CD1c-positive myeloid dendritic cell (primary cell): ENCODE measurements at regions not wholly inside any gene's neighbourhood (a gene's known extent, or its start where the extent isn't known, plus 50 kb on each side); places are given as distances from the start of the nearest gene placed in this dataset.

Experiments
- DNase-seq: peaks from one replicate; pipeline ENCODE4 v3.0.0-alpha.2; 2016; ENCODE audit errors: extremely low spot score

DNA sequence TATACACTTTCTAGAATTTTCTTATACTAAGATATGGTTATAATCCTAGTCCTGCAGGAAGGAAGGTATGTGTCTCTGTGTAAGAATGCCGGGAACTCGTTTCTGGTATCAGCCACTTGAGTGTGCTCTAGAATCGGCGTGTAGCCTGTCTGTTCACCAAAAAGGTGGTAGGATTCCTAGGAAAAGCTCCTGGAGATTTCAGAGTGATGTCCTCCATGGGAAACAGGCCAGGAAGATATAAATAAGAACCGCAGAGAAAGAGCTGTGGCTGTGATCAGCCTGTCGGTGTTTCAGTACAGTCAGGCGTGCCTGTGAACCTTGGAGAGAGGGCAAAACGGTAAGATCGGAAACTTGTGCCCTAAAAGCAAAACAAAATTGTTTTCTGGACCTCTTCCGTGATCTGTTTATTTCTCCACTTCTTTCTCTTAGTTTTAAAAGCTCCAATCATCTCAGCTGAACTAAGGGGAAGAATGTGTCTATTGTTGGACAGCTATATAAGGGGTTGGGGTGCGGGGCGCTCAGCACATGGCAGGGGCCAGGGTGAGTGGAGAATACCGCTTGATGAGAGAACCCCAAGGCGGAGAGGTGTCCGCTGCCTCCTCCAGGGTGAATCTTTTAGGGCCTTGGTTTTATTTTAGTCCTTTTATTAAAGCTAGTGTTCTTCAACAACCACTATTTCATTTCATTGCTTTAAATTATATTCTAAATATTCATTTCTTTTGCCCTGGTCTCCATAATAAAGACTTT is 303.8 kb upstream of the TENM3 start:
- DNase-seq: no peak

DNA sequence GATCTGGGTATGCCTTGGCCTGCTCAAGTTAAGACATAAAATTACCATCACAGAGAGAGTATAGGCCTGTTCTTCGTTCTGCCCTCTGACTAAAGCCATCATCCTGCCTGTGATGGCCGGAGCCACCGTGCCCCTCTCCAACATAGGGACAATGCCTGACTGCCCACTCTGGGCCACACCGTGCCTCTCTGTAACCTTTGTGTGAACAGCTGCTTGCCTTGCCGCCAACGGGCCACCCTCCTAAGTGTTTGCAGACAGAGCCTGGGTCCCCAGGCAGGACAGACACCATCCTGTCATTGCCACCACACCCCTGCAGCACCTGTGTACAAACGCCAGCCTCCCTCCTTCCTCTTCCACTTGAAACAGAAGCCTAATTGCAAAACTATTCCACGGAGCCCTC is 298.7 kb upstream of the TENM3 start:
- no peak for DNase-seq

DNA sequence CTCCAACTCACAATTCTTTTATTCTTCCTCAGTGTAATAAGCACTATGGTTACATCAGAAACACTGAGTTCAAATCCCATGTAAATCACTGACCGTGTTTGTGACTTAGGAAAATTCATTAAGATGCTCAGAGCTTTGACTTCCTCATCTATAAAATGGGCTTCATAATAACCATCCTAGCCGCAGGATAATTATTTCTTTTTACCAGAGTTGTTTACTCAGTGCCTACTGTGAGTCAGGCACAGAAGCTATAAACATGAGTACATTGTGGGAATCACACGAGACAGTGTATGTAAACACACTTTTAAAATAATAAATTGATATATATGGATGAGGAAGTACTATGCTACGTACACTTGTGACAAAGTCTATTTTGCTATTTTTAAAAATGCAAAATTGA is 296.3 kb upstream of the TENM3 start:
- DNase-seq: no peak

DNA sequence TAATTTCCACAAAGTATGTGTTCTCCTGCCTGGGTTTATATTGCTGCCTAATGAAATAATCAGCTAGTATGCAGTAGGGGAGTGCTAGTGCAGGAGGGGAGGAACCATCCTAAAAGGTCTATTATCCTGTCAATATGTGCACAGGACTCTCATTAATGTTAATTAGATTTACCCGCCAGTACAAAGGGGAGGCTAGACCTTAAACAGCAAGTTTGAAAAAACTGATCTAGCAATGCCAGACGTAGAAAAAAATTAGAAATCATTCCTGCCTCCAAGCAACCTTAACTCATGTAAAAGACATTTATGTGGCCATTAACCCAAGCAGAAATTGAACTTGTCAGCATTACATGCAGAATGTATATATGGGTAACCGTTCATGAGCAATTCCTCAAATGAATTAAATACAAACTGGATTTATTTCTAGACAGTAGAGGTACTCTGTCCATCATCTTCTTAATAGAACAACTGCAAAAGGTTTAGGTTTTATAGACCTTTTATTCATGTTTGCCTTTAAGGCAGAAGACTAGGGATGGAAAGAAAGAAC is 294.3 kb upstream of the TENM3 start:
- DNase-seq: no peak

DNA sequence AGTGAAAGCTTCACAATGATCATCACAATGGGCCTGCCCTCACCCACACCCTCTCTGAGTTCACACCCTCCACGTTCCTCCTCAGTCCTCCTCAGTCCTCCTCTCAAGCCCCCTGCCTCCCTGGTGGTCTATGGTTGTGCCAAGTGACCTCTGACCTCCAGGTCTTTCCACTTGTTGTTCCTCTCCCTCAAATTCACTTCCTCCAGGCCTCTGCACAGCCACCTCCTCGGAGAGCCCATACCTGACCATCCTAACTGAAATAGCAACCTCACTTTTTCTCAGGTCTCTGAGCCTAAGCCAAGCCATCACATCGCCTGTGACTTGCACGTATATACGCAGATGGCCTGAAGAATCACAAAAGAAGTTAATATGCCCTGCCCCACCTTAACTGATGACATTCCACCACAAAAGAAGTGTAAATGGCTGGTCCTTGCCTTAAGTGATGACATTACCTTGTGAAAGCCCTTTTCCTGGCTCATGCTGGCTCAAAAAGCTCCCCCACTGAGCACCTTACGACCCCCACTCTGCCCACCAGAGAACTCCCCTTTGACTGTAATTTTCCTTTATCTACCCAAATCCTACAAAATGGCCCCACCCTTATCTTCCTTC is 293.4 kb upstream of the TENM3 start:
- no peak for DNase-seq

DNA sequence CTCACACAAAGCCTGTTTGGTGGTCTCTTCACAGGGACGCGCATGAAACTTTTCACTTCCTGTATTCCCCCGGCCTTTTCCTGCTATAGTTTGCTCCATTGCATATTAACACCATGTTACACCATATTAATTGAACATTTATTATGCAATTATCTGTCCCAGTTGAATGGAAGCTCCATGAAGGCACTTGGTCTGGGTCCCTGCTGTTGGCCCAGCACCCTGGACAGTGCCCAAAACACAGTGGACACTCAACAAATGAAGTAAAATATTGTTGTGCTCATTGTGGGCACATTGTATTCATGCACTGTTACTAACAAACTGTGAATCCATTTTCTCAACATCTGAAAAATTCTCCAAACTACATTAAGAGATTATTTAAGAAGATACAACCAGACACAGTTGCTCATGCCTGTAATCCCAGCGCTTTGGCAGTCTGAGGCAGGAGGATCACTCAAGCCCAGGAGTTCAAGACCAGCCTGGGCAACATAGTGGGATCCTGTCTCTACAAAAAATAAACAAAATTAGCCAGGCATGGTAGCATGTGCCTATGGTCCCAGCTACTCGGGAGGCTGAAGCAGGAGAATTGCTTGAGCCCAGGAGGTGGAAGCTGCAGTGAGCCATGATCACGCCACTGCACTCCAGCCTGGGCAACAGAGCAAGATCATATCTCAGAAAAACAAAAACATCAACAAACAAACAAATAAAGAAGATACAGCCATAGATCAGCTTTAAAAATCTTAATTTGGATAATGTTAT is 292.7 kb upstream of the TENM3 start:
- no peak for DNase-seq

DNA sequence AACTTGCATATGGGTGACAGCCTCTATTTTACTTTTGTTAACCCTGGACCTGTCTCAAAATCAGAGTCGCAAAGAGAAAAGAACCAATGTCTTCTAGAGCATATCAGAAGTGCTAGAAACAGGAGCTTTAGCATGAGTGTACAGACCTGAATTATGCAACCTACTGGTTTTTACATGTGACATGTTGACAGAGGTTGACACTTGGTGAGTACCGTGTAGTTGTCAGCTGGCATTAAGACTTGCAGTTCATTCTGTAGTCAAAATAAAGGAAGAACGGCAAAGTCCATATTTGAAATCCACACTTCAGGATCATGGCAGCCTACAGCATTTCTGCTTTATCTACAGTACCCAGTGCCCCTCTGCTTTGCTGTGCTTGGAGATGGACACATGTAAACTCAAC is 291.9 kb upstream of the TENM3 start:
- DNase-seq: no peak

DNA sequence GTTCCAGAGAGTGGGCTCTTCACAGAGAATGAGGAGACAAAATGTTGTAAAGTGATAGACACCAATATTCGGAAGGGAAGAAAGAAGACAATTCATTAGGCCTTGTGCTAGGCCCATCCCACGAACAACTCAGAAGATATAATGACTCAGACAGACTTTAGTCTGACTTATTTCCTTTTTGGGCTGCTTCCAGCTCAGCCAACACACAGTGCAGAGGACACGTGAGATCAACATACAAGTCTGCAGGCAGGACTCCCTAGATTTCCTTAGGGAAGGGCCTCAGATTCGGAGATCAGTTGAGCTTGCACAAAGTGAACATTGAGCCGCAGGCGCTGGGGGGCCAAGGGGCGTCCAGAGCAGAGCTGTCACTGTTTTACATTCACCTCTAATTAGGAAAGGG is 290.7 kb upstream of the TENM3 start:
- DNase-seq: no peak

DNA sequence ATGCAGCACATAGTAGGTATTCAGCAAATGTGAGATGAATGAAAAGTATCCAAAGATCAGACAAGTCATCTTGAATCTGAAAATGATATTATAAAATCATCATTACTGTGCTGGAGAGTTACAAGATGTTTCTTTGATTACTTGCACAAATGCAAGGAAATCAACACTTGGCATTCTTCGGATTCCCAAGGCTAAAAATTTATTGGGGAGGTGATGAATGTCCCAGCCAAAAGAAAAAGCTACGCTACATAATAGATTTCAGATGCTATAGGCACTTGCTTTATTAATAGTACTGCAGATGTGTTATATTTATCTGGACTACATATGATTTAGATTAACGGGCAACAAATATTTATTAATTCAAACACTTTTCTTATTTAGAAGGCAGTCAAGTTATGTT is 286.7 kb upstream of the TENM3 start:
- no peak for DNase-seq

DNA sequence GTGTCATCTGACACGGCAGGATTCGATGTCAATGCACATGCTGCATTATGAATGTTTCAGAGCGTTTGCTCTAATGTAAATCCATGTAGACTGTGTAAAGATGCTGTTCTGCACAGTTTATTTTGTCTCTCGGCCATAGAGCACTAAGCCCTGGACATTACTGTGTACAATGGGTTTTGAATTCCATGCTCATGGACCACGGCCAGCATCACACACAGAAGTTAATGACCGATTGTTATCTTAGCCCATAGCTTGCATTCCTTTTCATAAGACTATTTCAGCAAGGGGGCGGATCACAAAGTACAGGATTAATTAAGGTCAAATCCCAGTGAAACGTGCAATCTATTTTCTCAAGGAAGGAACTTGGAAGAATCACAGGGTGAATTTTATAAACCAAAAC is 286.1 kb upstream of the TENM3 start:
- no peak for DNase-seq

DNA sequence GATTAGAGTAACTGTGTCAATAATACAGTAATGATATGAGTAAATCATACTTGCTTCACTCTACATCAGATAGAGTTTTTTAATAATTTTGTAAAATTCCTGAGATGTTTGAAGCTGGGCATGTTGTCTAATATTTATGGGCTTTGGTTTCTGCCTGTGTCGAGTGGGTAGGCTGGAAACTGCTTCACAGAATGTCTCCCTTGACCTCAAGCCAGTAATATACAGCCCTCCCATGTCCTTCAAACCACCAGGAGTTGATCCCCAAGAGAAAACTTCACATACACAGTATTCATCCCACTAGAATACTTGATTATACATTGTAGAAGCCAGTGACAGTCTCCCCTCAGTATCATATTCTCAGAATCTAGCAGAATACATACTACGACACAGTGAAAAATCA is 284.8 kb upstream of the TENM3 start:
- no peak for DNase-seq

DNA sequence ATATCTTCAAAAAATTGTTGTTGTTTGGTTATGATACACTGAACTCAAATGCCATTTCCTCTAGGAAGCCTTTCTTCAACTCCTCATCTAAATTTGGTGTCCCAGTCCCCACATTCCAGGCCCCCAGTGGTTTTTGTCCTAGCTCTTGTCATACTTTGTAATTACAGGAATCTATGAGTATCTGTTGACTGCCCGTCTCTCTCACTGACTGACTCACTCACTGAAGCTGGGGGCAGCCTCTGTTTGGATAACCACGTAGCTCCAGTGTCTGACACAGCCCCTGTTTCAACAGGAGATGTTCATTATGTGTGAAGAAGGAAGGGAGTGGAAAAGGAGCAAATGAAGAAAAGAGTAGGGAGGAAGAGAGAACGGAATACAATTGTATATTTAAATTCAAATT is 284.1 kb upstream of the TENM3 start:
- DNase-seq: no peak

DNA sequence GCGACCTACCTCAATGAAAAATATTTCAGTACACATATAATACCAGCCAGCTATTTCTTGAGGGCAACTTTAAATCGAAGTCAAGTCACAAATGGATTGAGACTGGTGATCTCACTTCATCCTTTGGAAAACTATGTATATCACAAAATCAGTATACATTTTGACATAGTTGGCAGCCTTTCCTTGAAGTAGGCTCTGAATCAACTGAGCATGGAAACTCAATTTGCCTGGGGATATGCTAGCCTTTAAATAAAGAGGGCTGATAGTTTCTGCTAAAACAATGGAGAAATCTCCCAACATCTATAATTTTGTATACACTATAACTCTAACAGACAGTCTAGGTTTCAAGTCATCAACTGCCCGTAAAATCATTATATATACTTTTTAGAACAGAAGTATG is 282.8 kb upstream of the TENM3 start:
- DNase-seq: no peak

DNA sequence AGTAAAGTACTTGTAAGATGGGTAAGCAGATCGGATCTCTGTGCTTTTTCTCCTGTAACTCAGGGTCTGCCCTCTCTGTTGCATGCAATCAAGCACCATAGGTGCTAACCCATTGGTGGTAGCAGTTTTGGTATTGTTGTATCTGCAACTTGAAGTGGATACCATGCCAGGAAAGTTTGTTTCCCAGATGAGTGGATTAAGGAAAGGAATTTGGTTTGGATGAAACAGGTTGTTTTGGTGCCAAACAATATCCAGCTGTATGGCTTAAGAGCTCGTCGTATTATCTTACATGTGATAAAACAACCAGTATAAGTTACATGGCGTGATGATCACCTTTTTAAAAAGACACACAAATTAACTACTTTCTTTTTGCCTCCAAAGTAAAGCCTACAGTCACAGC is 280.9 kb upstream of the TENM3 start:
- DNase-seq: no peak

DNA sequence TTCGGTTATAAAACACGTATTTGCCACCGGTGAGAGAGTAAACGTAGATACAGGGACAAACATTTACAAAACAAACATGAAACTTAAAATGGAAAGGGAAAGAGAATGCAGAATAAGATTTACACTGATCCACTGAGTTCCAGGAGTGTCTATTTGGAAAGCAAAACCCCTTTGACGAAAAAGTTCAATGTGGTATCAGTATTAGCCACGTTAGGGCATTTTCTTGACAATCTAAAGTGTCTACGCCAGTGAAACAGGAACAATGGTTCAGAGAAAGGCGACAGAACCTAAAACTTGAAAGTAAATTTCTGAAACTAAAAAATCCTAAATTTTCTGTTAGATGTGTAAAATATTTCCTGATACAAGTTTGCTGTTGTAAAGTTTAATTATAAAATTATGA is 278.5 kb upstream of the TENM3 start:
- no peak for DNase-seq

DNA sequence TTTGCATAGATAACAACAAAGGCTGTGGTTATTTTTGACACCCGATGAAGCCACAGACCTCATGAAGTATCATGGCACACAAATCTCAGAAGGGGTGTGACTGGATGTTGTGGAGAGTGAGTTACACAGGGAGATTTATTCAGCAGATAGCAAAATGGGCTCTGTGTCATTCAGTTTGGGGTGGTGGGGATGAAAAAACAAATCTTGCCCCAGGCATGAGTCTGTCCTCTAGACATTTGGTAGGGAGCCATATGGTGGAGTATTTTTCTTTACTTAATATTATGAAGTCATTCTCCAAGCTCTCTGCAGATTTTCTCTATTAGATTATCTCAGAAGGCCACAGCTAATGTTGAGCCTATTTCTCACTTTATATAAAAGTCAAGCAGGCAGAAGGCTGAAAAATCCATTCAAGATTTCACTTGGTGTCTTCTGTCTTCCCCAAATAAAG is 277.1 kb upstream of the TENM3 start:
- DNase-seq: no peak

DNA sequence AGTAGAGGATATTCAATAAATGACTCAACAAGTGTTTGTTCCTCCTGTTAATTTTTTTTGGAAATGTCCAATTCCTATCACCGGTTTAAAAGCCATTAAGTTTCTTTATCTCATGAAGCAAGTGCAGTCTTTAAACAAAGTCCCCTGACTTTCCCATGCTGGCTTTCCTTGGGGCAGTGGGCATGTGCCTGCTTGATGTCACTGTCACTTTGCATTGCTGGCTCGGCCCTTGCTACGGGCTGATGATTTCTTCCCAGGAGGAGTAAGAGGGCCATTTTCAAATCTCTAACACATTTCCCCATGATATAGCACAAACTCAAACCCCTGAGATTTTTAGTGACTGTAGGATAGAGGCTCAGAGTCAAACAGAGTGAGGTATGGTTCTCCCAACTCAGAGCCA is 275.8 kb upstream of the TENM3 start:
- DNase-seq: no peak

DNA sequence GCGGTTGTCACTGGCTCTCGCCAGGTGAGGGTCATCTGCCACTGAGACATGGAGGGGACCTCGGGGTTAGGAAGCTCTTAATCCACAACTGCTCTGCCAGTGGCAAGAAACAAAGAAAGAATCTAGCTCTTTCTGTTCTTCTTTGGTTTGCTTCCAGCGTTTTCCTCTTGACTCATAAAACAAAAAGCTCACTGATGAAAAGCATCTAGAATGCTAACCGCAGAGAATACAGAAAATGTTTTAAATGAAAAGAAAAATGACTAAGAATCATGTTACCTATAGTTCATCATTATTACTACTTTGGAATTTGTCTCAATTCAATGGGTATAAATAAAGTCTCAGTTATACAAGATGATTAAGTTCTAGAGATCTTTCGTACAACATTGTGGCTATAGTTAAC is 274.8 kb upstream of the TENM3 start:
- no peak for DNase-seq

DNA sequence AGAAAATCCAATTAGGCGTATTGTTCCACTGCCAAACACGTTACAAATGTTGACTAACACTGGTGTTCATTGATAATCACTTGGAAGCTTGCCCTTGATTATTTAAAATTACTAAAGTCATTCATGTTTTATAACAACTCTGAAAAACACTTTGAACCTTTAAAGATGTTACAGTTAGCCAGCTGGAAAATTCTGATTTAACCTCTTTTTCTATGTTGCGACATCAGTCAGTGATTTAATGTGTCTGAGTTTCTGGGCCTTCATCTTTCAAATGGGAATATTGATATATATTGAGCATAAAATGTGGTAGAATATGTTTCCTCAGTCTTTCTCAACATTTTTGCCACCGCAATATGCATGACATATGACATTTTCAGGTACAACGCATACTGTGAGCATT is 274.1 kb upstream of the TENM3 start:
- DNase-seq: no peak

DNA sequence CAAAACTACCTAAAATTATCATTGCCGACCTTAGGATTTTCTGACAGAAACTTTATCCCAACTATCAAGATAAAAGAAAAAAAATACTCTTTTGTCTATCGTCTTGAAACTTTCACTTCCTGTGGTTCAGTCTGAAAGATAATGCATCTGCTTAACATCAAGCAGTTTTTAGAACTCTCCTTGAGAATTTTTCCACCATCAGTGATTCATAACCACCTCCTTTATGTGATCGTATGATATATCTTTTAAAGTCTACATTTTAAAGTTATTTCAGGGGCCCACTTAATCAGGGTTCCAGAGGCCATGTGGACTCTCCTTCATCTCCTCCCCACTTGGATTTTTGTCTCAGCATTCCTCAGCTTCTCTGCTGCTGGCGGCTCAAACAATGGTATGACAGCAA is 272.8 kb upstream of the TENM3 start:
- DNase-seq: no peak

DNA sequence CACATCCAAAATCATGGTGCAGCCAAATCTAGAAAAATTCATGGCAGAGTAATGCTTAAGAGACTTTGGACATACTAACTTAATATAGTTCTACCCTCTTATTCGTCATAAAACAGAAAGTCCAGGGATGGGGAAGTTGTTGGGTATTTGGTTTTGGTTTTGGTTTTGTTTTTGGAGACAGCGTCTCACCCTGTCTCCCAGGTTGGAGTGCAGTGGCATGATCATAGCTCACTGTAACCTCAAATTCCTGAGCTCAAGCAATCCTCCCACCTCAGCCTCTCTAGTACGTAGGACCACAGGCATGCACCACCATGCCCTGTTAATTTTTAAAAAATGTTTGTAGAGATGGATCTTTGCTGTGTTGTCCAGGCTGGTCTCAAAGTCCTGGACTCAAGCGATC is 271.8 kb upstream of the TENM3 start:
- DNase-seq: no peak

DNA sequence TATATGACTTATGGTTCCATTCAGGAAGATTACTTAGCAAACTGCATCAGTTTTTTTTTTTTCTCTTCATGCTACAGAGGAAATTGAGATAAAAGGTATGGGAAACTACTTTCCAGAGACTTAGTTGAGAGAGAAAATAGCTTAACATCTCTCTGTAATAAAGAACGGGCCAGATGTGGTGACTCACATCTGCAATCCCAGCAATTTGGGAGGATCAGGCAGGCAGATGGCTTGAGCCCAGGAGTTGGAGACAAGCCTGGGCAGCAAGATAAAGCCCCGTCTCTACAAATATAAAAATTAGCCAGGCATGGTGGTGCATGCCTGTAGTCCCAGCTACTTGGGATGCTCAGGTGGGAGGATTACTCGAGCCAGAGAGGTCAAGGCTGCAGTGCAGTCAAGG is 271.2 kb upstream of the TENM3 start:
- no peak for DNase-seq

DNA sequence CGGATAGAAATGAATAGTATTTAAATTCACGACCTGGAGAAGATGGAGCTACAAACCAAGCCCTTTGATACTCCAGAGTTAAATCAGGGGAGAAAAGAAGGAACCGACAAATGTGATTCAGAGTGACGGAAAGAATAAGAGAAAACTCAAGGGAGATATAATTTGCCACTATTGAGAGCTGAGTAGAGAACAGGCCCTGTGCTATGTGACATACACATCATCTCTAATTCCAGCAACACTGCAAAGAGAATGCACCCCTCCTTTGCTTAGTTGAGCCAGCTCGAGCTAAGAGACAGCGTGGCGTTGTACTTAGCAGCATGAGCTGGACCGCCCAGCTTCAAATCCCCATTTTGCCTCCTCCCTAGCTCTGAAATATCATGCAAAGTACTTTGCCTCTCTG is 266.4 kb upstream of the TENM3 start:
- DNase-seq: no peak
